Skin epidermis (tissue), 12 donors: ENCODE measurements at regions not wholly inside any gene's neighbourhood (a gene's known extent, or its start where the extent isn't known, plus 50 kb on each side); places are given as distances from the start of the nearest gene placed in this dataset.

ENCODE experiments used
- H3K27ac ChIP-seq, 21 experiments: fragments of 200-600 bp; sonication (generic) in 11 of 21; one replicate each; pipeline ENCODE4 v1.5.0; 2020; ENCODE audit warnings: mild to moderate bottlenecking in 3 of 21, inconsistent platforms in 2 of 21, moderate library complexity in 2 of 21
- H3K4me3 ChIP-seq, 7 experiments: fragments of 200-600 bp; sonication (generic) in 2 of 7; one replicate each; pipeline ENCODE4 v1.5.0; 2020; ENCODE audit warnings: inconsistent platforms in 2 of 7, mild to moderate bottlenecking in 2 of 7, moderate library complexity in 1 of 7

DNA sequence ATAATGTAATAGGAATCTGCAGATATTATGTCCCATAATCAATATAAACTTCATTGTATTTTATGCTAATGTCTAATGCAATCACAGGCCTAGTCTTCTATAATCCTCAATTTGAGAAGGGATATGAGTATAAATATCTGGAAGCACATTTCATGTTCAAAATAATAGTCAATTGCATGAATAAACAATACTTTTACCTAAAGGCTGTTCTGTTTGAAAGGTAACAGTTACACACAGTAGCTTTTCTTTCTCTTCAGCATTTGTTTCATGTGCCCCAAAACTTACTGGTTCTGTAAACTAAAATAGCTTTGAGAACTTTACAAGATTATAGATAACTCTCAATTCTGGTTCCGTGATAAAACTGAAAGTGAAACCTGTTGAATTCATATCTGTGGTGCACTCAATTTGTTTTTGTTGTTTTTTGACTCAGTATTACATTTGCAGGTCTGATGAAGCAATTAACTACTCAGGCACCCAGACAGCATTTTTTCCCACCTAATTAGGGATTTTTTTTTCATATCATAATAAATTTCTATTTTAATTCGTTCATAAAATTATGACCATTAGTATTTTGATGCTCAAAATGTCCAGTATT, 1193.8 kb downstream of the SLITRK1 start:
- Histone ChIP-seq H3K4me3 (peak overlapping the region in 3 of 7 experiments; percentile 2 to 10 (median 10)), H3K27ac (peak overlapping the region in 2 of 21 experiments; percentile 5 to 21)

DNA sequence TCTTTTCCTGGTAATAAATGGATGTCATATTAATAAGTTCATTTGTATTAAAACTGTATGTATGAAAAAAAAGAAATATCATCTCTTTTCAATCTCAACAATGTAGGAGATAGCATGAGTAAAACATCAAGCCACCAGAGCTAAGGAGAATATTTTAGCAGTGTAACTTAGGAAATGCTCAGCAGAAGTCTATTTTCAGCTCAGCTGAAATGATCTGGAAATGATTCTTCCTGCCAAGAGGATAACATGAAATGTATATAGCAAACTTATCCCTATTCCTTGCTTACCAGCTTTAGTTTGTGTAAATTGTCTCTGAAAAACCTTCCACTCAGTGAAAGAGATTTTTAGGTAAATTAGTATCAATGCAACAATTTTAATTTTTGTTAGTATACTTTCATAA, 1194.4 kb downstream of the SLITRK1 start:
- no peak overlapping the region for H3K4me3 ChIP-seq
- H3K27ac ChIP-seq, result no peak overlapping the region

DNA sequence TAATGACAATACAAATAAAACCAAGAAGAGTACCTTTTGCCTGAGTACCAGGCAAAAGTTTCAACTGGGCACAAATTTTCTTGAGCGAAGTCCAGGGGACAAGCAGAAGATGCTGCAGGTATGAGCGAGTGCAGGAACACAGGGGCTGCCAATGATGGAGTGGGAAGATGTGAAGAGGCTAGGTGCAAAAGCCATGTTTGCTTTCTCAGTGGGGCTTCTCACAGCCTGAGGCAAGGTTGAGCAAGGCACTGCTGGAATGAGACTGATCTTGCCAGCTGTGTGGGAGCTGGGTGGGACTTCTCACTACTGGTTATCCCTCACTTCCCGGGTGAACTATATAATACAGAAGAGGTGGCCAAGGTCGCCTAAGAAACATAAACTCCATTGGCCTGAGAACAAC, 1200.7 kb downstream of the SLITRK1 start:
- no peak overlapping the region for H3K4me3 ChIP-seq
- no peak overlapping the region for H3K27ac ChIP-seq

DNA sequence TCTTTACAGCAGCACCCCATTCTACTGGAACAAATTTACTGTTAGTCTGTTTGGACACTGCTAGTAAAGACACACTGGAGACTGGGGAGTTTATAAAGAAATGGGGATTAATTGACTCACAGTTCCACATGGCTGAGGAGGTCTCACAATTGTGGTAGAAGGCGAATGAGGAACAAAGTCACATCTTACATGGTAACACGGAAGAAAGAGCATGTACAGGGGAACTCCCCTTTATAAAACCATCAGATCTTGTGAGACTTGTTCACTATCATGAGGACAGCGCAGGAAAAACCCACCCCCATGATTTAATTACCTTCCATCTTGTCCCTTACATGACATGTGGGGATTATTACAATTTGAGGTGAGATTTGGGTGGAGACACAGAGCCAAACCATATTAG, 1204.2 kb downstream of the SLITRK1 start:
- Histone ChIP-seq H3K27ac (no peak overlapping the region), H3K4me3 (no peak overlapping the region)

DNA sequence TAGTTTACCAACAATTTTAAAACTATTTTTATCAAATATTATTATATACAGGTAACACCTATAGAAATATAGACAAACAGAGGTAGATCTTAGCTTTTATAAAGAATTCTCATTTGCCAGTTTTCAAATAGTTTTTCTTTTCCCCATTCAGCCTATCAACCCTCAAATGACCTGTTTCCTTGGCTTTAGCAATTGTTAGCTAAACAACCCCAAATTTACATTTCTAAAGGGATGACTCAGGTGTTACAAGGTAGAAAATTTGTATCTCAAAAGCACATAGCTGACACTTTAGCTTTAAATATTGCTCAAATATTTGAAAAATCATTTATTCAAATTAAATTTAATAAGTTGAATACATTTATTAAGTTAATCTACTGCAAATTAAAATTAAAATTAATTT, 1207.2 kb downstream of the SLITRK1 start:
- no peak overlapping the region for H3K27ac ChIP-seq
- no peak overlapping the region for H3K4me3 ChIP-seq

DNA sequence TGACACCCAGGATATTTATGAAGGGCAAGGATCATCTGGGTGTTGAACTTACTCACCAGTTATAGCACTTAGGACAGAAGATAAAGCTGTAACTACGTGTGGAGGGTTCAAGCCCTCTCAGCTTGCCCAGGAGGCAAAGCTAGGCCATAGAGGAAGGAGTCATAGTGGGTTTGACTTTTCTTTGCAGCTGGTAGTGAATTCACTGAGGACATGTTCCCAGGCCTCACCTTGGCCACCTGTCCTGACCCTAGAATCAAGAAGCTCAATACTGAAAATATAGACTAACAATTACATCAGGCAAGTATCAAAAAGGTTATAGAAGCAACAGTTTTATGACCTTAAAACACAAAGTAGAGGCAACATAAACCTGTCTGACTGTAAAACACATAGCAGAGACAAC, 1207.7 kb downstream of the SLITRK1 start:
- Histone ChIP-seq H3K4me3 (no peak overlapping the region), H3K27ac (no peak overlapping the region)

DNA sequence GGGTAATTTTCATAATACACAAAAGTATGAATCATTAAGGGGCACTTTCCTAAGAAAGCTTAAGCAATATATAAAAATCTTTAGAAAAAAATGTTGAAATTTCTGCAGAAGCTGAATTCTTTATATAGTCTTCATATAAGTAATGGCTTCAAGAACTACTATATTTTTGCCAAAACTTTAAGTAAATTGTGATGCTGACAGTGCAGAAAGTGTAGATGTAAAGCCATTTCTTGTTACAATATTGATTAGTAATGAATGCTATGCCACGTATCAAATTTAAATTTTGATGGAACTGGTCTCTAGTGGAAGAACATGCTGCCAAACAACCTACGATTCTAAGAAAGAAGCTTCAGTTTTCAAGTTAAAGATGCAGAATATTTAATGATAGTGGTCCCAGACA, 1210.0 kb downstream of the SLITRK1 start:
- Histone ChIP-seq H3K27ac (no peak overlapping the region), H3K4me3 (no peak overlapping the region)

DNA sequence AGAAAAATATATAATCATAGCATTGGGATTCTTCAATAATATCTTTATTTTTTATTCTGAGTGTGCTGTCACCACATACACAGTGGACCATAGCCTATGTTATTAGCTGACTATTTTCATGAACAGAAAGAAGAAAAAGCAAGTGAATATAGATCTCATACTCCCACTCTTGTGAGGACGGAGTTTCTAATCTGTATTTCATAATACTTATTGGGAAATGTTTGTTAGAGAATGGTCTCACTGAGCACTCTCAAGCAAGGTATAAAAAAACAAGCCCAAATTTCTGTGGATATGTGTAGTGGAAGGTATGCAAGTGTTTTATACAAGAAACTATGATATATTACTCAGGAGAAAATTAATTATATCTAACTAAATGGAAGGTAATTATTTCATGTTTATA, 1218.1 kb downstream of the SLITRK1 start:
- Histone ChIP-seq H3K27ac (no peak overlapping the region), H3K4me3 (no peak overlapping the region)

DNA sequence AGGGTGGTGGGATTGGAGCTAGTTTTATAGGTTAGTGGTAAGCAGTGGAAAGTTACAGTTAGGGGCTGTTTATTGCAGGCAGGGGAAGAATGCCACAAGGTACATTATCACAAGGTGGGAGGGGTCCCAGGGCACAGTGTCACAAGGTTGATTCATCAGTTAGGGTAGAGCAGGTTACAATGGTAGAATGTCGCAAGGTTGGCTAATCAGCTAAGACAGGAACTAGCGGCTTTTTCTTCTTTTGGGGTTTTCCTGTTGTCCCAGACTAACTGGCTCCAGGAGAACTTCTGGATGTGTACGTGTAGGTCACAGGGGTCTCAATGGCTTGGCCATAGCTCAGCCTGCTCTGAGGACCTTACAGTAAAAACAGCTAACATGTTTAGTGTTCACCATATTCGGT, 1221.1 kb downstream of the SLITRK1 start:
- no peak overlapping the region for H3K4me3 ChIP-seq

DNA sequence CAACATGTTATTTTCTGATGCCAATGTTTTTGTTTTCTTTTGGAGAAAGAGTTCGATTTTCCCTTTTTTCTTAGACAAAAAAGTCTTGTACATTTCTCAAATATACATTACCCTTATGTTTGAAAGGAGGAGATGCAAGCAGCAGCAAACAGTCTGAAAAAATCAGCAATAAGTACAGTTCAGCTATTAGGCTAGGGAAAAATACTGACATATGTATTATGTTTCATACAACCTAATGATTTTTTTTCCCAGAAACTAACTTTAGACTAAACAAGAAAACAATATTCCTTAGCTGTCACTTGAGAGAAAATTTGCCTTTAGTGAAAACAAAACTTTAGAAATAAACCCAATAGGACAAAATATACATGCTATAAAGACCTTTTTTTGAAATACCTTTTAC, 1223.5 kb downstream of the SLITRK1 start:
- no peak overlapping the region for H3K27ac ChIP-seq
- H3K4me3 ChIP-seq, result no peak overlapping the region

More for the DNA sequence above, 1221.1 kb downstream of the SLITRK1 start:
- no peak overlapping the region for H3K27ac ChIP-seq

DNA sequence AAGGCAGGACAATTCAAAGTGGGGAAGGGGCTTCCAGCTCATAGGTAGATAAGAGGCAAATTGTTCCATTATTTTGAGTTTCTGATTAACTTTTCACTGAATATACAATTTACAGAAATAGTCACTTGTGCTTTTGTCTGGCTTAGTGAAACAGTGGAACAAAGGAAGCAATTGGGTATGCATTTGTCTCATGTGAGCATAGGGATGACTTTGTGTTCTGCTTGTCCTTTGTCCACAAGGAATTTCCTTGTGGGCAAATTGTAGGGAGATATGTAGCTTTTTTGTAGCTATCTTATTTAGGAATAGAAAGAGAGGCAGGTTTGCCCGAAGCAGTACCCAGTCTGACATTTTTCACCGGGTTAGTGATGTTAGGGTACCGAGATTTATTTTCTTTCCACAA, 1224.8 kb downstream of the SLITRK1 start:
- no peak overlapping the region for H3K4me3 ChIP-seq
- H3K27ac ChIP-seq, result no peak overlapping the region

DNA sequence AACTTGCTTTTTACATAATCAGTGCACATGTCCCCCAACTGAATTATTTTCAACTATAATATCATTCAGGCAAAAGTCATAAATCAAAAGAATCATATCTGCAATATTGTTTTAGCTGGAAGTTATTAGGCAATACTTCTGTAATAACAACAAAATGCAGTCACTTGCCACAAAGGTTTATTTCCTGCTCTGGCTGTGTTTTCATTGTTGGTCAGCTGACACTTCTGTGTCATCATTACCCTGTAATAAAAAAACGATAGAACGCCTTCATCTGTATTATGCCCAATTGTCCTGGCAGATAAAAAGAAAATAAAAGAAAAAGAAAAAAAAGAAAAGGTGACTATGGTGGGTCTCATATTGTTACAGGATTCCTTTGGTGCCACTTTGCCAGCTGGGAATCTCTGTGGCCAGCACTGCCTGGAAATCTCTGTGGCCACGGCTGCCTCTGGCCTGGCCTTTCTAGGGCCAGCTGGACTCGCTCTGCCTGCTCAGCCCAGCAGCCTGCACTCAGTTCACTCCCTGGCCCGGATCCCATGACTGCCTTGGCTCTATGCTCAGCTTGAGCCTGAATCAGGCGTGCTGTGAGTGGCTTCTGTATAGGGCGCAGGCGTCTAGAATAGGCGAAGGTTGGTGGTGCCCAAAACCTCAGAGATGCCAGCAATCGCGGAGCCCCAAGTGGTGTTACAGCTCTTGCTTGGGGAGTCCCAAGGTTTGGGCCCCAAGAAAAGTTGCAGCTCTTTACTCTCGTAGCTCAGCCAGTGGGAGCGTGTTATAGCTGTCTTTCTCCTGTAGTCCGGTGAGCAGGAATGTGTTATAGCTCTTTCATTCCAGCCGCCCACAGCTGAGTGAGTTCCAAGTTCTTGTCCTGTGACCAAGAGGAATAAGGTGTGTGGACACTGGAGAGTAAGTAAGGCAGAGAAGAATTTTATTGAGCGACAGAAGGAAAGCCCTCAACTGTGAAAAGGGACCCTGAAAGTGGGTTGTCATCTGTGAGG, 1227.1 kb downstream of the SLITRK1 start:
- Histone ChIP-seq H3K4me3 (no peak overlapping the region), H3K27ac (peak overlapping the region in 6 of 21 experiments; percentile 30 to 70 (median 39))

DNA sequence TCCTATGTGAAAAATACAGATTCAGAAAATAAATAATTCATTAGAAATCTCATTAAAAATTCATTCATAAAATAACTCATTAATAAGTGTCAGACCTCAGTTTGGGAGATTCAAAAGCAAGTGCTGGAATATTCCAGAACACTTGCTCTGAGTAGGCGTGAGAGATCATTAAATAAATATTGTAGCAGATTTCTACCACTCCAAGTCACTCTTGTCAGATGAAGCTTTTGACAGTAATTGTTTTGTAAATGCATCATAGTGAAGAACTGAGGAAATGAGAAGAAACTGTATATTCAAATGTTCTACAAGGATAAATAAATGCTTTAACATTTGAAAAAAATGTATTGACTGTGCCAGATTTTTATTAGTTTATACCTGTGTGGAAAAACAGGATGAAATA, 1228.1 kb downstream of the SLITRK1 start:
- no peak overlapping the region for H3K27ac ChIP-seq

DNA sequence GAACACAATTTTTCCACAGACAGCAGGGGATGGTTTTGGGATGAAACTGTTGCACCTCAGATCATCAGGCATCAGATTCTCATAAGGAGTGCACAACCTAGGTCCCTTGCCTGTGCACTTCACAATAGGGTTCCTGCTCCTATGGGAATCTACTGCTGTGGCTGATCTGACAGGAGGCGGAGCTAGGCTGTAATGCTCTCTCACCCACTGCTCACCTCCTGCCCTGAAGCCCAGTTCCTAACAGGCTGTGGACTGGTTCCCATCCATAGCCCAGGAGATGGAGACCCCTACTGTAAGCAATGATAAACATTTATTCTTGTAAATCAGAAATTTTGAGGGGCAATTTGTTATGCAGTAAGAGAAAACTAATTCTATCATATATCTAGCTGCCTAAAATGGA, 1234.7 kb downstream of the SLITRK1 start:
- Histone ChIP-seq H3K27ac (no peak overlapping the region), H3K4me3 (no peak overlapping the region)

More for the DNA sequence above, 1228.1 kb downstream of the SLITRK1 start:
- H3K4me3 ChIP-seq, result no peak overlapping the region

DNA sequence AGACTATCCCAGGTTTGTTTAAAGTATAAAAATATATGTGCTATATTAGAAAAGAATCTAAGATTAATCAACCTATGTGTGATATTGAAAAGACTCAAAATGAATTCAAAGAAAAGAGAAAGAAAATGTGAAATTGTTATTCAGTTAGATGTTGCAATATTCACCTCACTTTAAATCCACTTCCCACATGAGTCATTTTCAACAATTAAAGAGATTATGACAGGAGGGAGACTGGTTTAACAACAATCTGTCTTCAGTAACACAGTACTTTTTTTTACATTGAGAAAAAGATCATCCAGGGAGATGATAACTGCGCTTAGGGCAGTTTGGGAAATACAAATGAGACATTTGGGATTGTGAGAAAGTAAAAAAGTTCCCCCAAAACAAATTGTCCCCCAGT, 1246.2 kb downstream of the SLITRK1 start:
- Histone ChIP-seq H3K27ac (no peak overlapping the region), H3K4me3 (no peak overlapping the region)

DNA sequence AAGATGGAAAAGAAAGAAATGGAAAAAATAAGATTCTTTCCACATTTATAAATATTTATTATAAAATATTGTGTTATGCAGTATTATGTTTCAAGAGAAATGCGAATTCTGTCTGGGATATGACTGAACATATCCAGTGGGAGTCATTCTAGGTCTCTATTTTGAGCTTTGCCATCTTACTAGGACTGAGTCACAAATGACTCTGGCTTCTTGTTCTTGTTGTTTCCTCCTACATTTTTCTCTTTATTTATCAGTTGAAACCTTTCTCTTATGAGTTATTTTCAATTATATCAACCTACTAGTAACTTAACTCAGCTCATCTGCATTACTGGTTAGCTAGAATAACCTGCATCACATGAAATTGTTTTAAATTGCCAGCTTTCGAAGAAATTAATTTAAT, 1247.3 kb downstream of the SLITRK1 start:
- Histone ChIP-seq H3K27ac (no peak overlapping the region), H3K4me3 (no peak overlapping the region)

DNA sequence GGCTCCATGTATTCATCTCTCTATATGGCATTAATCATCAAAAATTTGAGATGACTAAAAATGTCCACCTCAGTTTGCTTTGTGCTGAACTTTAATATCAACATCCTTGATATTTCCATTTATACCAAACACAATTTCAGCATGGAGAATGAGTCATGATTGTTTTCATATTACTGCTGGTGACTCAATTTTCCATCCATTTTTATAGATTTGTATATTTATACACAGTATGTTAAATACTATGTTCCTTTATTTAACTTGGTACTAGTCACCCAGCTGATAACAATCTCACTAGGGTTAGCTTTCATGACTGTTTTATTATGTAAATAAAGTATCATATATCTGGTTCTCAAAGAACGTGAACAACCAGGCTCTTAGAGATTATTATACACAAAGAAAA, 1255.1 kb downstream of the SLITRK1 start:
- no peak overlapping the region for H3K27ac ChIP-seq

DNA sequence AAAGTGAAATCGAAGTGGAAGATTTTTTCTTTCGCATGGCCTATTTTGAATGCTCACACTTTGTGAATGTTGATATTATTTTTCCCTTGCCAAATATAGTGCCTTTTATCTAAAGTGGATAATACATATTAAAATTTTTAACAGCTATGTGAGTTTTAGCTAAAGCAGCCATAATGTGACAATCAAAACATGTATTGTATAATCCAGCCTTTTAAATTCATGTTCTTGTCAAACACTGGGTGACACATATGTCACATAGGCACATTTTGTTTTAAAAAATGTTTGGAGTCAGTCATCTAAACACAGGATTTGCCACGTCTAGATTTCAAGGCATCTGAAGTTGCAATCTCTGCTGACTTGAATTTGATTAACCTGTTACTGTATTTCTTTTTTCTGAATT, 1256.6 kb downstream of the SLITRK1 start:
- no peak overlapping the region for H3K4me3 ChIP-seq

More for the DNA sequence above, 1255.1 kb downstream of the SLITRK1 start:
- no peak overlapping the region for H3K4me3 ChIP-seq

DNA sequence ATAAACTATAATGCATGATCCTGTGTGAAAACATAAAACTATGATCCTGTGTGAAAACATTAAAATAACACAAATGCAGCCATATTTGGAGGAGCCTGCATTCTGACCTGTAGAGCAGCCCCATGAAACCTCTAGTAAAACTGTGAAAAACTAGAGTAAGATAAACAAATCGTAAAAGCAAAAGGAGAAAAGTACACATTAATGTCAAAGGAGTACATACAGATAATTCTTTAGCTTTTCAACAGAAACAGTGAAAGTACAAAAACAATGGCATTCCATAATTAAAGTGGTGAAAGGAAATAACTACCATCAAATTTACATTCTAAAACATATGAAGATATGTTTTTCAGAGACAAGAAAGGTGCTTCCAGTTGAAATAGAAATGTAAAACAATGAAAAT, 1267.2 kb downstream of the SLITRK1 start:
- Histone ChIP-seq H3K4me3 (no peak overlapping the region), H3K27ac (no peak overlapping the region)

More for the DNA sequence above, 1256.6 kb downstream of the SLITRK1 start:
- no peak overlapping the region for H3K27ac ChIP-seq

DNA sequence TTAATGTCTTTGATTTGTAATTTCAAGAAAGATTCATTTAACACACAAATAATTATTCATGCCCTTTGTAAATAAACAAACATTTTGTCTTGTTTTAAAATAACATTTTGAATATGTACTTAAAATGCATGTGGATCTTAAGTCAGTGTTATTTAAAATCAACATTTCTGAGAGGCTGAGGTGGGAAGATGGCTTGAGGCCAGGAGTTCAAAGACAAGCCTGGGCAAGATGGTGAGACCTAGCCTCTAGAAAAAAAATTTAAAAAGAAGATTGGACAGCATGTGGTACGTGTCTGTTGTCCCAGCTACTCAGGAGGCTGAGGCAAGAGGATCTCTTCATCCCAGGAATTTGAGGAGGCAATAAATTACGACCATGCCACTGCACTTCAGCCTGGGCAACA, 1268.2 kb downstream of the SLITRK1 start:
- Histone ChIP-seq H3K27ac (no peak overlapping the region), H3K4me3 (no peak overlapping the region)

DNA sequence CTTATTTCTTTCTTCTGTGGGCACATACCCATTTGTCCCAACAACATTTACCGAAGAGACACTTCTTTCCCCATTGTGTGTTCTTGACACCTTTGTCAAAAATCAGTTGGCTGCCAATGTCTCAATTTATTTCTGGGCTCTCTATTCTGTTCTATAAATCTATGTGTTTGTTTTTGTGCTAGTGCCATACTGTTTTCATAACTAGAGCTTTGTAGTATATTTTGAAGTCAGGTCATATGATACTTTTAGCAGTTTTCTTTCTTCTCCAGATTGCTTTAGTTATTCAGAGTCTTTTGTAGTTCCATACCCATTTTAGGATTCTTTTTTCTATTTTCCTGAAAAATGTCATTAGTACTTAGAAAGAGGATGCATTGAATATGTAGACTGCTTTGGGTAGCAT, 1276.3 kb downstream of the SLITRK1 start:
- H3K27ac ChIP-seq, result no peak overlapping the region
- no peak overlapping the region for H3K4me3 ChIP-seq
